ENCODE measurements at regions not wholly inside any gene's neighbourhood (a gene's known extent, or its start where the extent isn't known, plus 50 kb on each side); places are given as distances from the start of the nearest gene placed in this dataset.
A peak's percentile ranks its signal among the peaks of the same experiment; 100 is the strongest.

DNA sequence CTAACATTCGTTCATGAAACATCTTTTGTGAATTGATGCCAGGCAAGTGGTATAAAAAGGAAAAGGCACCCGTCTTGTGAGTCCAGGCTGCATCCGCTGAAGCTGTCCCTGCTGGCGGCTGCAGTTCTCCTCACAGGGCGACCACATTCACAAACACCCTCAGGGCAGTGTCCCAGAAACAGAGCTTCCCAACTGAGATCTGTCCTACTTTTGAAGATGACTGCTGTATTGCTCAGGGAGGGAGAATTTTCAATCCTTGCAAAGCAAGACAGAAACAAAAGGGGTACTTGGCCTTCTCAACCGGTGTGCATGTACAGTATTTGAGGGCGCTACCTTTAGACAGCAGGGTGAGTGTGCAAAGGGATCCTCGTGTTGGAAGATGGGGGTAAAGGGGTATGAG lies 316.1 kb downstream of the GADD45G start:
- Mint-ChIP-seq H3K4me3 (ENCODE audit: low read depth) (no peak overlapping the region), H3K36me3 (ENCODE audit: insufficient read depth) (no peaks in the 10 kb centered on the region), H3K4me1 (ENCODE audit: low read depth) (peaks cover 24% of the 10 kb centered on the region), H3K9me3 (ENCODE audit: low read depth) (no peaks in the 10 kb centered on the region), H3K27ac (no peak overlapping the region), H3K27me3 (peaks cover 16% of the 10 kb centered on the region)
- no peak for TF ChIP-seq CTCF (IDR thresholded peaks at IDR 0.05; ENCODE audit: unreplicated experiment)
- DNase-seq (ENCODE audit: low spot score, unreplicated experiment) = no peak

DNA sequence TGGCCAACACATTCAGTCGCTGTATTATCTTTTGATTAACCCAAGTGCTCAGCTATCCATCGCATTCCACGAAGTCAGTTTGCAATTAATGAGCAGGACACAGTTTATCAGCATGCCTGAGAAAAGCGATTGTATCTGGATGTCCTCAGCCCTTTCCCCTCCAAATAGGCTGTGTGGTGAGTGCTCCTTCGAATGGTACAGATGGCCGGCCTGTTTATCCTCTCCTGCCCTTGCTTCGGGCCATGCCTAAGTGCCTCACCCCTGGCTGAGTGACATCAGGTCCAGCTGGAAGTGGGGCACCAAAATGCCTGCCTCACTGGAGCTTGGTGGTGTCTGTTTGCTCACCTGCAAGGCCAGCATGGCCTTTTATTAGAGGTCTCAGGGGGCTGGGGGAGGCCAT lies 317.3 kb downstream of the GADD45G start:
- H3K27me3 Mint-ChIP-seq = peaks cover 16% of the 10 kb centered on the region
- no peak for TF ChIP-seq CTCF (IDR thresholded peaks at IDR 0.05; ENCODE audit: unreplicated experiment)
- no peaks in the 10 kb centered on the region for H3K36me3 Mint-ChIP-seq (ENCODE audit: insufficient read depth)
- H3K27ac Mint-ChIP-seq = no peak overlapping the region
- H3K9me3 Mint-ChIP-seq (ENCODE audit: low read depth) = no peaks in the 10 kb centered on the region
- peaks cover 30% of the 10 kb centered on the region for H3K4me1 Mint-ChIP-seq (ENCODE audit: low read depth)
- H3K4me3 Mint-ChIP-seq (ENCODE audit: low read depth) = no peak overlapping the region
- no peak for DNase-seq (ENCODE audit: low spot score, unreplicated experiment)

GRCh38 chr9:89923174-89923573 lies 318.4 kb downstream of the GADD45G start:
- Mint-ChIP-seq H3K27me3 (peaks cover 24% of the 10 kb centered on the region), H3K27ac (no peak overlapping the region), H3K36me3 (ENCODE audit: insufficient read depth) (no peaks in the 10 kb centered on the region), H3K4me1 (ENCODE audit: low read depth) (peaks cover 30% of the 10 kb centered on the region), H3K9me3 (ENCODE audit: low read depth) (no peaks in the 10 kb centered on the region), H3K4me3 (ENCODE audit: low read depth) (no peak overlapping the region)
- DNase-seq (ENCODE audit: low spot score, unreplicated experiment) = no peak
- no peak for TF ChIP-seq CTCF (IDR thresholded peaks at IDR 0.05; ENCODE audit: unreplicated experiment)

DNA sequence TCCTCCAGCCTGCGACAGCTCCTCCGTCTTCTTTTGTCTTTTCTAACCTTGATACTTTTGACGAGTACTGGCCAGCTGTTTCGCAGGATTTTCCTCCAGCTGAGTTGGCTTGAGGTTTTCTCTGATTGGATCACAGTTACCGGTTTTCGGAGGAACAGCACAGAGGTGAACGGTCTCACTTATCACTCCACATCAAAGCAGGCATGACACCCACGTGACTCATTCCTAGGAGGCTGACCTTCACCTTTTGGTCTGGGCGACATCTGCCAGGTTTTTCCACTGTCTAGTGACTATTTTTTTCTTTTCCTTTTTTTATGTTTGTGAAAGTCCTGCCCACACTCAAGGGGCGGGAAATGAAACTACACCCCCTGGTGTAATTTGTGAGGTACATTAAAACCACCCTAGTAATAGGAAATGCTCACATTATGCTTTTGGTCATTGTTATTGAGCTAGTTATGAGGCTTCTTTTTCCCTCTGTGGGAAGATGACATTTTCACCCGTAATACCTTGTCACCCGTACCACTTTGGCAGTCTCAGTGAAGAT lies 319.2 kb downstream of the GADD45G start:
- Mint-ChIP-seq H3K4me3 (ENCODE audit: low read depth) (no peak overlapping the region), H3K27ac (no peak overlapping the region), H3K9me3 (ENCODE audit: low read depth) (no peaks in the 10 kb centered on the region)

GRCh38 chr9:89924611-89925010 lies 319.8 kb downstream of the GADD45G start:
- no peak overlapping the region for H3K4me3 Mint-ChIP-seq (ENCODE audit: low read depth)
- H3K36me3 Mint-ChIP-seq (ENCODE audit: insufficient read depth) = no peaks in the 10 kb centered on the region
- peaks cover 22% of the 10 kb centered on the region for H3K27me3 Mint-ChIP-seq
- TF ChIP-seq CTCF (IDR thresholded peaks at IDR 0.05; ENCODE audit: unreplicated experiment) = no peak
- H3K27ac Mint-ChIP-seq = no peak overlapping the region
- H3K9me3 Mint-ChIP-seq (ENCODE audit: low read depth) = no peaks in the 10 kb centered on the region
- no peak for DNase-seq (ENCODE audit: low spot score, unreplicated experiment)
- H3K4me1 Mint-ChIP-seq (ENCODE audit: low read depth) = peaks cover 34% of the 10 kb centered on the region

More for the DNA sequence above, 319.2 kb downstream of the GADD45G start:
- Mint-ChIP-seq H3K4me1 (ENCODE audit: low read depth) (peaks cover 30% of the 10 kb centered on the region), H3K27me3 (peaks cover 27% of the 10 kb centered on the region), H3K36me3 (ENCODE audit: insufficient read depth) (no peaks in the 10 kb centered on the region)
- peak; percentile 13 for TF ChIP-seq CTCF (IDR thresholded peaks at IDR 0.05; ENCODE audit: unreplicated experiment)
- DNase-seq (ENCODE audit: low spot score, unreplicated experiment) = no peak
